Spleen (tissue), 11 donors: ENCODE measurements at regions not wholly inside any gene's neighbourhood (a gene's known extent, or its start where the extent isn't known, plus 50 kb on each side); places are given as distances from the start of the nearest gene placed in this dataset.

Experiments used
- DNase-seq: peaks from one replicate; pipeline ENCODE4 v3.0.0-alpha.2; 2020
- H3K27ac ChIP-seq, 8 donors: fragments of 200-600 bp; sonication (generic) in 7 of 8; 1 replicate in 4 of 8; 2 replicates in 4 of 8; pipeline versions ENCODE4 v1.5.0 to v1.8.0; 2016 to 2021; ENCODE audit warnings: inconsistent platforms in 4 of 8, mild to moderate bottlenecking in 4 of 8, moderate library complexity in 1 of 8
- H3K27me3 ChIP-seq, 7 donors: fragments of 200-600 bp; sonication (generic) in 6 of 7; replicated peaks in 1 of 7; 1 replicate in 4 of 7; 2 replicates in 3 of 7; pipeline versions ENCODE4 v1.5.0 to v1.8.0; 2016 to 2021; ENCODE audit warnings: inconsistent platforms in 3 of 7, mild to moderate bottlenecking in 1 of 7
- H3K36me3 ChIP-seq, 6 donors: fragments of 200-600 bp; sonication (generic) in 5 of 6; 1 replicate in 4 of 6; 2 replicates in 2 of 6; pipeline versions ENCODE4 v1.5.0 to v1.8.0; 2016 to 2021; ENCODE audit warnings: inconsistent platforms in 2 of 6
- H3K4me1 ChIP-seq, 6 donors: fragments of 200-600 bp; sonication (generic) in 5 of 6; 1 replicate in 3 of 6; 2 replicates in 3 of 6; pipeline versions ENCODE4 v1.5.0 to v1.8.0; 2016 to 2021; ENCODE audit warnings: inconsistent platforms in 3 of 6
- H3K4me3 ChIP-seq, 8 donors: fragments of 200-600 bp; sonication (generic) in 7 of 8; 1 replicate in 4 of 8; 2 replicates in 4 of 8; pipeline versions ENCODE4 v1.5.0 to v1.8.0; 2016 to 2021; ENCODE audit warnings: inconsistent platforms in 4 of 8, mild to moderate bottlenecking in 4 of 8, moderate library complexity in 2 of 8
- H3K9me3 ChIP-seq, 8 donors: fragments of 200-600 bp; sonication (generic) in 7 of 8; 1 replicate in 4 of 8; 2 replicates in 4 of 8; pipeline versions ENCODE4 v1.5.0 to v1.8.0; 2016 to 2021; ENCODE audit warnings: inconsistent platforms in 4 of 8
- CTCF ChIP-seq, 11 experiments: fragments of 200-600 bp in 7 of 11; fragments of 450-650 bp in 4 of 11; sonication (generic) in 4 of 11; IDR thresholded peaks in 8 of 11; conservative IDR thresholded peaks in 3 of 11; 1 replicate in 7 of 11; 2 replicates in 4 of 11; pipeline versions ENCODE4 v1.4.0 to v1.8.0; 2016 to 2021; ENCODE audit warnings: antibody characterized with exemption in 11 of 11, inconsistent platforms in 4 of 11, mild to moderate bottlenecking in 1 of 11
- POLR2A ChIP-seq, 3 donors: fragments of 450-650 bp; IDR thresholded peaks; one replicate each; pipeline ENCODE4 v1.5.1; 2017; ENCODE audit warnings: antibody characterized with exemption in 3 of 3, mild to moderate bottlenecking in 1 of 3
- POLR2AphosphoS5 ChIP-seq, 3 donors: sonication (generic); formaldehyde crosslinking; IDR thresholded peaks; one replicate each; pipeline ENCODE4 v1.5.1; 2017; ENCODE audit warnings: antibody characterized with exemption in 3 of 3
- WGBS, 5 donors: extraction: QIAGEN DNeasy Blood & Tissue Kit in 3 of 5; methylation state at CpG; one replicate each; pipeline versions ENCODE4 v1.1.5 to v1.1.7; 2013 to 2018; 5-methylcytosine and 5-hydroxymethylcytosine counted together
- intact Hi-C: fragments of 100-400 bp; cut with DNase I; formaldehyde crosslinking; loops from one replicate; pipeline ENCODE4 v1.15.0; 2023; ENCODE audit warnings: low total_unique reads
- donor health status: healthy with polysubstance abuse.
- donor health status: DM: no; HTN: no; CAD: no; lungs with moderate emphysema.
- donor health status: DM: no; HTN: no; CAD: no.
- donor health status: Bipolar disorder and iron deficiency.
- donor health status: healthy.
- donor health status: DM: no; HTN: no; CAD: no.
- donor health status: DM: yes; HTN: yes; CAD: no.

- no peaks in the 10 kb centered on the region for H3K36me3 ChIP-seq
- intact Hi-C loops: no loop called here
- H3K9me3 ChIP-seq: peaks cover 0 to 4% (median 0%) of the 10 kb centered on the region in 8 donors
- no peaks in the 10 kb centered on the region for H3K4me1 ChIP-seq
- no peaks in the 10 kb centered on the region for H3K27me3 ChIP-seq
- H3K27ac ChIP-seq: no peak overlapping the region
- no peak for DNase-seq
- WGBS, 5 donors: 79 to 88% (median 86%) methylated on average over 4 of the region's 4 CpGs
- TF ChIP-seq POLR2AphosphoS5 (IDR thresholded peaks at IDR 0.05) (no peak), CTCF (IDR thresholded peaks at IDR 0.05 in 8 of 11, conservative IDR thresholded peaks at IDR 0.05 in 3 of 11) (no peak), POLR2A (IDR thresholded peaks at IDR 0.05) (no peak)
- H3K4me3 ChIP-seq: no peak overlapping the region
Measured at GRCh38 chr19:31595521-31595920, 246.3 kb upstream of the TSHZ3 start.

GRCh38 chr19:31596751-31597150 lies 247.5 kb upstream of the TSHZ3 start:
- H3K4me1 ChIP-seq: no peaks in the 10 kb centered on the region
- 80 to 94% (median 90%) methylated on average over 8 of the region's 8 CpGs for WGBS, 5 donors
- no peaks in the 10 kb centered on the region for H3K9me3 ChIP-seq
- H3K27ac ChIP-seq: no peak overlapping the region
- H3K36me3 ChIP-seq: no peaks in the 10 kb centered on the region
- no peak overlapping the region for H3K4me3 ChIP-seq
- TF ChIP-seq POLR2A (IDR thresholded peaks at IDR 0.05) (no peak), CTCF (IDR thresholded peaks at IDR 0.05 in 8 of 11, conservative IDR thresholded peaks at IDR 0.05 in 3 of 11) (no peak), POLR2AphosphoS5 (IDR thresholded peaks at IDR 0.05) (no peak)
- intact Hi-C loops: no loop called here
- DNase-seq: no peak
- no peaks in the 10 kb centered on the region for H3K27me3 ChIP-seq

GRCh38 chr19:31597616-31598015 lies 248.4 kb upstream of the TSHZ3 start:
- Histone ChIP-seq H3K36me3 (no peaks in the 10 kb centered on the region), H3K27me3 (no peaks in the 10 kb centered on the region), H3K9me3 (no peaks in the 10 kb centered on the region), H3K4me1 (no peaks in the 10 kb centered on the region), H3K4me3 (no peak overlapping the region), H3K27ac (no peak overlapping the region)
- intact Hi-C loops: no loop called here
- WGBS, 5 donors: 84 to 90% (median 89%) methylated on average over 9 of the region's 9 CpGs
- no peak for TF ChIP-seq CTCF (IDR thresholded peaks at IDR 0.05 in 8 of 11, conservative IDR thresholded peaks at IDR 0.05 in 3 of 11)
- TF ChIP-seq POLR2A (IDR thresholded peaks at IDR 0.05): no peak
- no peak for TF ChIP-seq POLR2AphosphoS5 (IDR thresholded peaks at IDR 0.05)
- DNase-seq: no peak

GRCh38 chr19:31598730-31599238 lies 249.5 kb upstream of the TSHZ3 start:
- intact Hi-C loops: no loop called here
- H3K27ac ChIP-seq: no peak overlapping the region
- no peaks in the 10 kb centered on the region for H3K27me3 ChIP-seq
- no peaks in the 10 kb centered on the region for H3K36me3 ChIP-seq
- no peak for TF ChIP-seq CTCF (IDR thresholded peaks at IDR 0.05 in 8 of 11, conservative IDR thresholded peaks at IDR 0.05 in 3 of 11)
- TF ChIP-seq POLR2A (IDR thresholded peaks at IDR 0.05): no peak
- TF ChIP-seq POLR2AphosphoS5 (IDR thresholded peaks at IDR 0.05): no peak
- no peaks in the 10 kb centered on the region for H3K4me1 ChIP-seq
- WGBS, 5 donors: 72 to 86% (median 84%) methylated on average over 2 of the region's 2 CpGs
- no peaks in the 10 kb centered on the region for H3K9me3 ChIP-seq
- H3K4me3 ChIP-seq: no peak overlapping the region
- DNase-seq: no peak
